ENCODE measurements at regions not wholly inside any gene's neighbourhood (a gene's known extent, or its start where the extent isn't known, plus 50 kb on each side); places are given as distances from the start of the nearest gene placed in this dataset.
"Not testable (repeated sequence)": the region's sequence is repeated elsewhere in the genome, so short reads cannot be mapped to it uniquely, and the experiment has no call there.

DNA sequence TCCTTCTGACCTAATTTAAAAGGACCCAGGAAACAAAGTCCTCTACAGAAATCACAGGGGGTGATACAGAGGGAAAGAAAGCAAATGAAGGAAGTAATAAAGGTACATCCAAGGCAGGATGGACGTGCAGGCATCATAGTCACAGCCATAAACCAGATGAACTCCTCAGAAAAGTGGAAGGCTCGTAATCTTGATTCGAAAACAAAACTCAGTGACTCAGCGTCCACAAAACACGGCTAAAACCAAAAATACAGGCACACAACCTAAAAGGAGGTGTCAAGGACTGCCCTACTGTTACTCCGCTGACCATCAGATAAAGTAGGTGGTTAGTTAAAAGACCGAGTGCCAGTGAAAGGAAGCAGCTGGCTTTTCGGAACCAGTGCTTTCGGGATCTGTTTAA, 81.5 kb downstream of the TRIM69 start:
- not testable (repeated sequence) for DNase-seq

DNA sequence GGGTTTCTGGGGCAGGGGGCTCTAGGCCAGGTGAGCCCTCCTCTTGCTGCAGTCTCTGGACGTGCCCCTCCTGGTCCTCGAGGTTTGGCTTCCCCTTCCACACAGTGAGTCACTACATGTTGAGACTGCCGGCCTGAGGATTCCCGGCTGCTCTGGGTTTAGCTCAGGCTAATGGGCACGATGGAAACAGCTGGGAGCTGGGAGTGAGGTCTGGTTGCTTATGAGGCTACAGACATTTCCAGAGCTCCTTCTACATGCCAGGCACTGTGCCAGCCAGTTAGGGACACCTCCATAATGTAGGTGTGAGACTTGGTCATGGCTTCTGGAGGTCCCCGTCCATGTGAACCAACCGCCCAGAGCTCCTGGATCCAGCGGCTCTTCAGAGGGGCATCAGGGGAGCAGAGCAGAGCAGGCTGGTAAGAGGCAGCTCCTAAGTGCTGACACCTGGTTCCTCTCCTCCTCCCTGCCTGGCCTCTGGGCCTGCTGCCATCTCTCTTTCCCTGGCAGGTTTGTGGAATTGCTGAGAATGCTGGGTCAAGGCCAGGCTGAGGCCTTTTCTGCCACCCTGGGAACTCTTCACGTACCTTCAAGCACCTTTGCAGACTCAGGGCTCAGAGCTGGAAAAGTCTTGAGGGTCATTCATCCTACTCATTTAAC, 83.1 kb downstream of the TRIM69 start:
- not testable (repeated sequence) for DNase-seq

DNA sequence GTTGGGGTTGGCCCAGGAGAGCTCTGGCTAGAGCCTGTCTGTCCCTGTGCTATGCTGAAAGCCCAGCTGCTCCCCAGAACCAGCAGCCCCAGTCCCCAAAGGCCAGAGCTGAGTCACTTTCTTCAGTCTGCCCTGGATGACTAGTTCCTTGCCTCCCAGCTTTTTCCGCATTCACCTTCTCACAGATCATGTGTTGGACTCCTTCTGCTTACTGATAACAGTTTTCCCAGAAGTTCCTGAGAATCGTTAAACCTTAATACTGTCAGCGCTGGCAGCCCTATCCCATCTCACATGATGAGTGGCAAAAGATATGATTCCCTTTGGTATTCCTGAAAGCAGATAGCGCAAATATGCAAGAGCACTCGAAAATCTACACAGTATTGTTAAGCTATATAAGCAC, 84.2 kb downstream of the TRIM69 start:
- not testable (repeated sequence) for DNase-seq

DNA sequence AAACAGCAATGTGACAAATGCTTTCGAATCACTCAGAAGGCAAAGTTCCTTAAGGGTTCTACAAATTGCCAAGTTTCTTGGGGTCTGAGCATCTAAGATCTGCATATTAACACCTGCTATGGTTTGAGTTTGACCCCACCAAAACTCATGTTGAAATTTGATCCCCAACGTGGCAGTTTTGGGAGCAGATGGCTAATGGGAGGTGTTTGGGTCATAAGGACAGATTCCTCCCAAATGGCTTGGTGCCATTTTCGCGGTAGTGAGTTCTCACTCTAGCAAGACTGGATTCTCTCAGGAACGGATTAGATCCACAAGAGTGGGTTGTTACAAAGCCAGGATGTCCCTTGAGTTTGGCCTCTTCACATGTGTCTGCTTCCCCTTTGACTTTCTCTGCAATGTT, 84.6 kb downstream of the TRIM69 start:
- not testable (repeated sequence) for DNase-seq

DNA sequence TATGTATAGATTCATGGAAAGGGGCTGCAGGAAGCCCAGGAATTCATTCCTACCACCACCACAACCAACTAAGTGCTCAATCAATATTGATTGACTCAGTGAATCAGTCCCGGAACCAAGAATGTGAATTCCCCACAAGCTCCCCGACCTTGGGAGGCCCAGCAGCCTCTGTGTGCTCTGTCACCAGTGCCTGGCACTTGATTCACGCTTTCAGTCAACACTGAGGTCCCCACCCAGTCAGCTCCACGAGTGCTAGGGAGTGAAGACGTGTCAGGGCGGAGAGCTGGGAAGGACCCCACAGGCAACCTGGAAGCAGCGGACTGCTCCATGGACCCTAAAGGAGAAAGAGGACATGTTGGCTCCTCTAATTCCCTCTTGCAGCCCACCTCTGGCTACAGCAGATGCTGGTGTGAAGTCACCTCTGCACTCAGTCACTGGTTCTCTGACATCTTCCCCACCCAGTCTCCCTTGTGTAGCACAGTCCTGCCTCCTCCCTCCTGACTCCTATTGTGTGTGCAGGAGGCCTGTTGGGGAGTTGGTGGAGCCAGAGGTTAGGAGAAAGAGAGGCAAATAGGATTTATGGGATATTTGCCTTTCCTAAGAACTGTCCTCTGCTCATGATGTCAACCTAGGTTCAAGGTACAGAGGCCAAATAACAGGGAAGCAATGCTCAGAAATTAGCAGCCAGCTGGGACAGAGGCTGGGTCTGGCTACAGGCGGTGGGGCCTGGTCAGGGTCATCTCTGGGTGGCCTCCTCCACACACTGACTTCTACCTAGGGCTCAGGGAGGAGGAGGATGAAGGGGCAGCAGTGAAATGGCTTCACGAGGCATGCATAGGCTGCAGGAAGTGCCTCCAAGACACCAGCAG, 88.2 kb downstream of the TRIM69 start:
- not testable (repeated sequence) for DNase-seq

DNA sequence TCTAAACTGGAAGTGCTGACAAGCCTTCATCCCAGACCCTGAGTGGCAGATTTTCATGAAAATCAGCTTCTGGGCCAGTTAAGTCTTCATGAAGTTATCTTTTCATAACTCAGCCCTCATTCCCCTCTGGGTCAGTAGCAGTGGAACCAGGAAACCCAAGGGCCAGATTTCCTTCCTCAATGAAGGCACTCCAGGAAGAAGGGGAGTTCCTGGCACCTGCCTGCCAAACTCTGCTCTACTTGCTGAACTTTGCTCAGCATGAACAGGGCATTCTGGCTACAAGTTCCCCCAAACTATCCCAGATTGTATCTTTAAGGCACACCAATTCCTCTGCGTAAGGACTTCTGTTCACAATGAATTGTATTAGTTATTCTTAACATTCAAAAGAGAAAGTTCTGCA, 90.3 kb downstream of the TRIM69 start:
- not testable (repeated sequence) for DNase-seq

DNA sequence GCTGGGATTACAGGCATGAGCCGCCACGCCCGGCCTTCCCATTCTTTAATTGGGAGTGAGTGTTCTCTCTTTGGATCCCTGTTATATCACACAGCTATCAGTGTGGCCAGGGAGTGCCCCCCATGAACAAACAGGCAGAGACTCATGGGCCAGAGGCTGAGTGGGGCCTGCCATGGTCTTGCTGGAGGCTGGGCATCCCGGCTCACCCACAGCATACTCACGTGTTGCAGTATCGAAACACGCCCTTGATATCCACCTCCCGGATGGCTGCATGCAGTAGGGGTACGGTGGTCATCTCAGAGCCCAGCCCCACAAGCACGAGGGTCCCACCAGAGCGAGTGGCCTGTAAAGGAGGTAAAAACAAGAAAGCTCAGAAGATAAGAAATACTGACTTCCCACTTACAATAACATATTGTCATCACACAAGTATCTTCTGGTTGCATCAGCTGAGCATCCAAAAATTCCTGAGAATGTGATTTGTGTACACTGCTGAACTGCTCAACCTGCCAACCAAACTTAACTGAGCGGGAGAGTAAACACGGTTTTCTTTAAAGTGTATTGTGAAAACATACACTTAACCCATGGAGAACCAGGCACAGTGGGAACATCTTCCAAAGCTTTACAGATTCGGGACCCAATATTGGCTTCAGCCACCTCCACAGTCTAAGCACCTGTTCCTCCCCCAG, 92.0 kb downstream of the TRIM69 start:
- DNase-seq = not testable (repeated sequence)

DNA sequence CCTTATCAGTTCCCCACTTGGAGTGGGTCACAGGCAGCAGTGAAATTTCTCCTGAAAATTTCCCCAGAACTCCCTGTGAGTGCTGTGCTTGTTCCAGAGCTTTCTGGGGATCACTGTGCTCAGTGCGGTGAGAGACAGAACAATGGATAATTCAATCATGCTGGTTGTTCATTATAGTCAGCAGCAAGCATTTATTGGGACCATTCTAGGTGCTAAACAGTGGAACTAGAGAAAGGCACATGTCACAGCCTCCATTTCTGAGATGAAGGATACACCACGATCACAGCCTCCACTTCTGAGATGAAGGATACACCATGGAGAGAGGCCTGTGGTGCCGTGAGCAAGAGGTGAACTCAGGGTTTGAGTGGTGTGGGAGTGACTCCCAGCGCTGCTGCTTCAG, 92.8 kb downstream of the TRIM69 start:
- DNase-seq = not testable (repeated sequence)

DNA sequence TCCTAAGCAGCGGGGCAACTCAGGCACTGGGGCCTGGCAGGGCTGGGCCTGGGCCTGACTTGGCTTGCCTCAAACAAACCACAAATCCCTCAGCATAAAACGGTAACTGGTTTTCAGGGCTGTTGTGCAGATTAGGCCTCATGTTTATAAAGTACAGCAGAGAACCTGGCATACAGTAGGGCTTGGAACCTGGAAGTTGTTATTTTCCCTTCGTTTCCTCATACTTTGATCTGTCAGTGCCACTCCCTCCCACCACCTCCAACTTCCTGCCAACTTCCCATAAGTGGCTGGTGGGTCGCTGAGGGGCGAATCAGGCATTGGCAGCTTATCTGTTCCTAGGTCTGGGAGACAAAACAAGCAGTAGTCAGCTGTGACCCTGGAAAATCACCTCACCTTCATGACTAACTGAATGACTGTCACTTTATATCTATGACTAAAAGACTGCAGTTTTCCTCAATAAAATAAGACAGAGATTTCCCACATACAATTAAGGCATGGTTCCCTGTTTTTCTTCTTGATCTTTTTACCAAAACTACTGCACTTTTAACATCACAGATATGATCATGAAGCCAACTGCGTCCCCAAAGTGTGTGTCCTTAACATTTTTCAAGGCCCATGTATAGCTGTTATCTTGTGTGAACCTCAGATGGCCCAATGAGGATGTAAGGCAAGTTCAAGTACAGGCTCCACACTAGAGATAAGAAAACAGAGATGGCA, 94.5 kb downstream of the TRIM69 start:
- DNase-seq = not testable (repeated sequence)

DNA sequence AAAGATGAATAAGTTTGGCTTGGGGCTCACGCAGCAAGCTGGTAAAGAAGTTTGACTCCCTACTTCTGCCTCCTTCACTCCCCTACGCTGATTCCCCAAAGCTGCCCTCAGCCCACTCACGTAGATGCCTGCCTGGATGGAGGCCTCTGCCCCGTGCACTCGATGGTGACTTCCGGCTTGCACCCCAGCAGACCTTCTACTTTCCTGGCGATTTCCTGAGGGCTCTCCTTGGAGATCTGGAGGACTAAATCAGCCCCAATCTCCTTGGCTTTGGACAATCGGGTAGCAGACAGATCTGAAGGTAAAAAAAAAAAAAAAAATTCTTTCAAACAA, 95.0 kb downstream of the TRIM69 start:
- DNase-seq = not testable (repeated sequence)

DNA sequence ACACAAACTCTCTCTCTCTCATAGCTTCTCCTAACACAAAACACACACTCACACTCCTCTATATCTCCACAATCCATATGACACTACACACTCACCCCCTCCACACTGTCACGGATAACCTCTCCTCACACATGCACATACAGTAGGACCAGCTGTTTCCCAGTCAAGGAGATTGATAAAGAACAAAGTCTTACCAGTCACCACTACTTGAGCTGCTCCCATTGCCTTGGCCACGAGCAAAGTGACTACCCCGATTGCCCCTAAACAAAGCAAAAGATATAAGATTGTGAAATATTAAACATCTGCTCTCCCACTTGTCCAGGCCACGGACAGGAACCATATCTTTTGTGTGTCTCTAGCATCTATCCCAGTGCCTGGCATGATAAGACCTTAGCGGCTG, 95.8 kb downstream of the TRIM69 start:
- DNase-seq = not testable (repeated sequence)

DNA sequence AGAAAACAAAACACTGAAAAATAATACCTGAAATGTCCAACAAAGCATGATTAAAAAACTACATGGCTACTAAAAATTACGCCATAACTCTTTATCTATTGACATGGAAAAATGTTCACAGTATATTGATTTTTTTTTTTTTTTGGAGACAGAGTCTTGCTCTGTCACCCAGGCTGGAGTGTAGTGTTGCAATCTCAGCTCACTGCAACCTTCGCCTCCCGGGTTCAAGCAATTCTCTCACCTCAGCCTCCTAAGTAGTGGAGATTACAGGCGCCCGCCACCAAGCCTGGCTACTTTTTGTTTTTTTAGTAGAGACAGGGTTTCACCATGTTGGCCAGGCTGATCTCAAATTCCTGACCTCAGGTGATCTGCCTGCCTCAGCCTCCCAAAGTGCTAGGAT, 96.8 kb downstream of the TRIM69 start:
- not testable (repeated sequence) for DNase-seq

DNA sequence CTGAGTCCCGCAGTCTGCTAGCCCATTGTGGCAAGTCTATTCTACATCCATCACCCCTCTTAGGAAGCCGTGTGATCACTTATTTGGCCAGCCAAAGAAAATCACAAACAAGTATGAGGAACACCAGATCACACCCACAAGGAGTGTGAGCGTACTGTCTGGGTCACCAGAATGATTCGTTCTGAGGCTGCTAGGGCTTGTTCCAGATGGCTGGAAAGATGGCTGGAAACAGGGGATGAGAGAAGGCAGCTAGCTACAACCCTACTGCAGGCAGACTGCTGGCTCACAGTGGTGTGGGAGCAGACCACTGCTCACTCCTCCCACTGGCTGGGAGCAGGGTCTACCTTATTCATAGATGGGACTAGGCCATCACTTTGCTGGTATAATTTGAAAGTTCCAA, 97.4 kb downstream of the TRIM69 start:
- not testable (repeated sequence) for DNase-seq

DNA sequence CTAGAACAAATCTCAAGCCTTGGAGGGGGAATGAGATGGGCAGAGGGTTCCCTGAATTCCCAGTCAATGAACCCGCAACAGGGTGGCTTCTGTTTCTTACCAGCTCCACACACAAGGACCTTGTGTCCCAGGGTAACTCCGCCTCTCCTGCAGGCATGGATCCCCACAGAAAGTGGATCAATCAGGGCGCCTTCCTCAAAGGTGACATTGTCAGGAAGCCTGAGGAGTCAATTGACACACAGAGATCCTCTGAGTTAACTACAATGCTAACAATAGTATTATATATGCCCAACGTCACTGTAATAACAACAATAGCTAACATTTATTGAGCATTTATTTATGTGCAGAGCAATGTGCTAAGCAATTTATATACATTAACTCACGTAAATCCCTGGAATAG, 98.8 kb downstream of the TRIM69 start:
- DNase-seq = not testable (repeated sequence)

DNA sequence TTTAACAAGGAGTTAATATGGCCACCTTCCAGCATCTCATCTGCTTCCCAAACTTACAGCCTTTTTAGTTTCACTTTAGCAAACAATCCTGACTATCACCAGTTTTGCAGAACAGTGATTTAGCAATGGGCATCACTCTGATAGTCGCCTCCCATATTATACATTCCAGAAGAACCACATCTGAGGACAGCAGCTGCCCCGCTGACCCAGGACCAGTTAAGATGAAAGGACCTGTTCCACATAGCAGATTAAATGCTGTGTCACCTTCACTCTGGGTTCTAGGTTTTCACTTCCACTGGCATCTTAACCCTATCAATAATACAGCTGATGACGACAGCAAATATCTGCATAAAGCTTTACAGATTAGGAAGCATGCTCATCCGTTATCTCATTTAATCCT, 99.8 kb downstream of the TRIM69 start:
- DNase-seq = no peak

DNA sequence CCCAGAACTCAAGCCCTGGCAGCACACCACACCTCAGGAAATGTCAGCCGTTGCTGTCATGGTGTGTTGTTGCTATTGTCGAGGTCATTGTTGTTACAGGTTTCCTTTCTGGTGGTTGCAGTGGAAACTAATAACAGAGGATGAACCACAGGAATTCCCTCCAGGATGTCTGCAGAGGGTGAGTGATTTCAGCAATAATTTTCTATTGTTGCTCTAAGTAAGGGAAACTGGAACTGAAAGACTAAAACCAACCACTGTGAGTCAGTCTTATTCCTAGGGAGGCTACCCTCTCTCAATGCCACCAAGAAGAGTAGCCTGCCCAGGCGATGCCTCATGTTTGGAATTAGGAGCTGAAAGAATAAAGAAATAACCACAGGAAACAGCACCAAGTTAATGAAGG, 102.6 kb downstream of the TRIM69 start:
- not testable (repeated sequence) for DNase-seq

DNA sequence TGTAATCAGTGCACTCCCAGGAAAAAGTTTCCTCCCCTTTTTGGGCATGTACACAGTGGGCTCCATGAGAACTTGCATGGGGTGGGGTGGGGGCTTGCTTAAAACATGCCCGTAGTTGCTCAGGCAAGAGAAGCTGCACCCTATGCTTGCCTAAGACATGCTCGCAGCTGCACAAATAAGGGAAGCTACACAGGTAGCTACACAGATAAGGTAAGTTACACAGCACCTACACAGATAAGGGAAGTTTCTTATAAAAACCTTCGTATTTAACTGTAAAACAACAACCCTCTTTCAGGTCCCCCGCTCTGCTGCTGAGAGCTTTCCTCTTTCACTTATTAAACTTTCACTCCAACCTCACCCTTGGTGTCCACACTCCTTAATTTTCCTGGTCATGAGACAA, 105.4 kb downstream of the TRIM69 start:
- DNase-seq = not testable (repeated sequence)

DNA sequence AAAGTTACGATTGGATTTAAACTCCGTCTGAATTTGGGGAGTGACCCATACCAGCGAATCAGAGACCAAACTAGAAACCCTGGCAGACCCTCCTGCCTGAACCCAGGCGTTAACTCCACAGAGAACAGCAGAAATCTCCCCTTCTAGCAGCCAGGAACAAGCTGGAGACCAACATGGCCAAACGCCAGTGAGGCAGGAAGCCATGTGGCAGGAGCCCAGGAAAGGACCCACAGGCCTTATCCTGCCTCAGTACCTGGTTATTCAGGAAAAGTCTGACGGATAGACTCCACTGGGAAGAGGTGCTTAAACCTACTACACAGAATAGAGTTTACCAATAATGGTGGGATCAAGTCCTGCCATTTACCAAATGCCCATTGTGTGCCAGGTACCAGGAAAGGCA, 106.6 kb downstream of the TRIM69 start:
- DNase-seq = not testable (repeated sequence)

DNA sequence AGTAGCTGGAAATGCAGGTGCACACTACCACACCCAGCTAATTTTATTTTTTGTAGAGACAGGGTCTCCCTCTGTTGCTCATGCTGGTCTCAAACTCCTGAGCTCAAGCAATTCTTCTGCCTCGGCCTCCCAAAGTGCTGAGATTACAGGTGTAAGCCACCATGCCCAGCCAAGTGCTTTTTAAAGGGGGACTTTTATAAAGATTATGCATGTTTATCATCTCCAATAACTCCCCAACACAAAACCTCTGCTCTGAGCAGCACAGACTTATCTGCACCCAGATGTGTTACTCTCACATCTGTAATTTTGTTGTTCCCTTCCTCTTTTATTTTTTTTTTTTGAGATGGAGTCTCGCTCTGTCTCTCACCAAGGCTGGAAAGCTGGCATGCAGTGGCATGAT, 108.6 kb downstream of the TRIM69 start:
- DNase-seq = not testable (repeated sequence)

DNA sequence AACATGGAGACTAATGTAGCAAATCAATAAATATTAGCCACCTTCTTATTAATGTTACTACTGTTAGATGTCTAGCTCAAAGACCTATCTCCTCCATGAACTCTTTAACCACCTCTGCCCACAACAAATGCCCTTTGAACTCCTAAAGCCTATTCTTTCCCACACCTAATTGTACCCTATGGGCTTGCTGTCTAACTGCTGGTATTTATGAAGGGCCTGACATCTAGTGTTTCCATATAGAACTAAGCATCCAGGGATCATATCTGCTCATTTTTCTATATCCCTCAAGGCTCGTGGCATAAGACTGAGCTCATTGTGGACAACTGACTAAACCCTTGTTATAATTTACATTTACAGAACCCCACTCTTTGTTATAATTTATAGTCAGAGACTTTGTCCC, 109.8 kb downstream of the TRIM69 start:
- not testable (repeated sequence) for DNase-seq

DNA sequence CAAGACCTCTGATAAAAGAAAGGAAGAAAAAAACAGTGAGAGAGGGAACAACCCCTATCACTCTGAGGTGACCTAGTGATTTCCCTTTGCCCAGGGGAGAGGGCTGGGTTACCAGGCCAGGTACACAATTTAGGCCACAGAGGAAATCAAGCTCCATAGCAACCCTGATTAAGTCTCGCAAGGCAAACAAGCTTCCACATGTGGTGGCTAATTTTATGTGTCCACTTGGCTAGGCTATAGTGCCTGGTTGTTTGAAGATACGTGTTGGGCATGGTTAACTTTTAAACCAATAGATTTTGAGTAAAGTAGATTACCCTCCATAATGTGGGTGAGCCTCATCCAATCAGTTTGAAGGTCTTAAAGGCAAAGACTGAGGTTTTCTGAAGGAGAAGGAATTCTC, 108.9 kb upstream of the TERB2 start:
- not testable (repeated sequence) for DNase-seq

DNA sequence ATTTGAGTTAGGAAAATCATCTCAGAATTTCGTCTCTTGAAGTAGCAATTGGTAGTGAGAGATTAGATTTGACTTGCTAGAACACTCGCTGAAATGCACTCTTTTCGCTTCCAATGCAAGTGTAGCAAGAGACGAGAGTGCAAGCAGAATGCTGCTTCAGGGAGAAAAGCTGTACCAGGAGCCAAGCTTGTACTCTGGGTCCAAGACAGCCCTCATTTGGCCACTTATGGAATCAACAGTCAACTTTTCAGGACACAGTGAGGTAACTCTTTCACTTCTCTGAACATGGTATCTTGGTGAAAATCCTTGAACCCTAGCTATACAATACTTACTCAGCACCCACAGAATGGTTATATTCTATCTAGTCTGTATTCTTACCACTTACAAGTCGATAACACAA, 107.6 kb upstream of the TERB2 start:
- not testable (repeated sequence) for DNase-seq

All from stimulated activated CD4-positive, alpha-beta T cell treated with anti-CD3 and anti-CD28 coated beads, Interleukin-12 subunit alpha, Interleukin-12 subunit beta, amount 100 ng/mL, for 4 hours (primary cell).